ENCODE measurements at regions not wholly inside any gene's neighbourhood (a gene's known extent, or its start where the extent isn't known, plus 50 kb on each side); places are given as distances from the start of the nearest gene placed in this dataset.

GRCh38 chr12:97758586-97758985 lies 296.0 kb downstream of the RMST start:
- Histone ChIP-seq H3K9me3 (no peaks in the 10 kb centered on the region), H3K27me3 (no peaks in the 10 kb centered on the region), H3K36me3 (no peaks in the 10 kb centered on the region), H3K4me3 (replicated peaks in 1 of 3) (no peak overlapping the region), H3K4me1 (peaks cover 0 to 8% of the 10 kb centered on the region in 2 donors), H3K27ac (peak overlapping the region in 1 of 3 donors; percentile 38)
- DNase-seq = no peak
- 89 to 97% methylated on average over 1 of the region's 1 CpG for WGBS, 2 donors
- TF ChIP-seq POLR2A (IDR thresholded peaks at IDR 0.05) = no peak
- intact Hi-C loops (cut with DNase I) = no loop called here

GRCh38 chr12:97760601-97761000 lies 298.0 kb downstream of the RMST start:
- Histone ChIP-seq H3K4me1 (peaks cover 0 to 8% of the 10 kb centered on the region in 2 donors), H3K9me3 (no peaks in the 10 kb centered on the region), H3K4me3 (replicated peaks in 1 of 3) (no peak overlapping the region), H3K36me3 (no peaks in the 10 kb centered on the region), H3K27me3 (no peaks in the 10 kb centered on the region), H3K27ac (no peak overlapping the region)
- WGBS, 2 donors = 80 to 86% methylated on average over 3 of the region's 3 CpGs
- TF ChIP-seq POLR2A (IDR thresholded peaks at IDR 0.05) = no peak
- TF ChIP-seq CTCF (IDR thresholded peaks at IDR 0.05) = no peak
- intact Hi-C loops (cut with DNase I) = no loop called here
- no peak for DNase-seq

GRCh38 chr12:97763113-97763512 lies 300.5 kb downstream of the RMST start:
- TF ChIP-seq POLR2A (IDR thresholded peaks at IDR 0.05) = no peak
- no peak for TF ChIP-seq CTCF (IDR thresholded peaks at IDR 0.05)
- Histone ChIP-seq H3K4me3 (replicated peaks in 1 of 3) (no peak overlapping the region), H3K36me3 (no peaks in the 10 kb centered on the region), H3K27me3 (no peaks in the 10 kb centered on the region), H3K4me1 (peaks cover 0 to 3% of the 10 kb centered on the region in 2 donors), H3K27ac (no peak overlapping the region), H3K9me3 (no peaks in the 10 kb centered on the region)
- DNase-seq = no peak
- 88 to 90% methylated on average over 6 of the region's 6 CpGs for whole genome bisulfite sequencing, 2 donors
- intact Hi-C loops (cut with DNase I) = no loop called here

- no peaks in the 10 kb centered on the region for H3K9me3 ChIP-seq
- DNase-seq = no peak
- H3K4me1 ChIP-seq = no peaks in the 10 kb centered on the region
- intact Hi-C loops (cut with DNase I) = no loop called here
- no peak overlapping the region for H3K27ac ChIP-seq
- TF ChIP-seq POLR2A (IDR thresholded peaks at IDR 0.05) = no peak
- TF ChIP-seq CTCF (IDR thresholded peaks at IDR 0.05) = no peak
- H3K4me3 ChIP-seq (replicated peaks in 1 of 3) = no peak overlapping the region
- no peaks in the 10 kb centered on the region for H3K27me3 ChIP-seq
- no peaks in the 10 kb centered on the region for H3K36me3 ChIP-seq
Observed at GRCh38 chr12:97764700-97765099, 302.1 kb downstream of the RMST start.

GRCh38 chr12:97767347-97767746 lies 304.7 kb downstream of the RMST start:
- Histone ChIP-seq H3K27me3 (no peaks in the 10 kb centered on the region), H3K36me3 (no peaks in the 10 kb centered on the region), H3K4me1 (no peaks in the 10 kb centered on the region), H3K4me3 (replicated peaks in 1 of 3) (no peak overlapping the region), H3K27ac (no peak overlapping the region), H3K9me3 (no peaks in the 10 kb centered on the region)
- TF ChIP-seq CTCF (IDR thresholded peaks at IDR 0.05) = no peak
- no peak for TF ChIP-seq POLR2A (IDR thresholded peaks at IDR 0.05)
- intact Hi-C loops (cut with DNase I) = no loop called here
- DNase-seq = no peak
- WGBS, 2 donors = 71 to 80% methylated on average over 2 of the region's 2 CpGs

- H3K36me3 ChIP-seq = no peaks in the 10 kb centered on the region
- H3K9me3 ChIP-seq = no peaks in the 10 kb centered on the region
- H3K4me3 ChIP-seq (replicated peaks in 1 of 3) = no peak overlapping the region
- intact Hi-C loops (cut with DNase I) = no loop called here
- DNase-seq = no peak
- H3K27ac ChIP-seq = no peak overlapping the region
- TF ChIP-seq CTCF (IDR thresholded peaks at IDR 0.05) (no peak), POLR2A (IDR thresholded peaks at IDR 0.05) (no peak)
- H3K27me3 ChIP-seq = no peaks in the 10 kb centered on the region
- 71 to 73% methylated on average over 3 of the region's 3 CpGs for WGBS, 2 donors
- no peaks in the 10 kb centered on the region for H3K4me1 ChIP-seq
Observed at GRCh38 chr12:97778111-97778510, 315.5 kb downstream of the RMST start.

All from thyroid gland (tissue), 4 donors.